Ishikawa (cell line): ENCODE measurements at regions not wholly inside any gene's neighbourhood (a gene's known extent, or its start where the extent isn't known, plus 50 kb on each side); places are given as distances from the start of the nearest gene placed in this dataset.

ENCODE experiments used
- CEBPB ChIP-seq: IDR thresholded peaks from 2 replicates; pipeline ENCODE4 v1.6.1; 2012
- CREB1 ChIP-seq: IDR thresholded peaks from 2 replicates; pipeline ENCODE4 v1.6.1; 2012; ENCODE audit warnings: low read depth
- EGR1 ChIP-seq: IDR thresholded peaks from 2 replicates; pipeline ENCODE4 v1.6.1; 2012
- EP300 ChIP-seq: IDR thresholded peaks from 2 replicates; pipeline ENCODE4 v1.6.1; 2012; ENCODE audit warnings: borderline replicate concordance
- FOXM1 ChIP-seq: IDR thresholded peaks from 2 replicates; pipeline ENCODE4 v1.6.1; 2012; ENCODE audit warnings: low read depth, borderline replicate concordance
- MAX ChIP-seq: IDR thresholded peaks from 2 replicates; pipeline ENCODE4 v1.6.1; 2012
- NFIC ChIP-seq: IDR thresholded peaks from 2 replicates; pipeline ENCODE4 v1.6.1; 2012
- RAD21 ChIP-seq: IDR thresholded peaks from 2 replicates; pipeline ENCODE4 v1.6.1; 2012; ENCODE audit warnings: low read depth
- REST ChIP-seq: IDR thresholded peaks from 2 replicates; pipeline ENCODE4 v1.6.1; 2012; ENCODE audit warnings: low read depth, mild to moderate bottlenecking
- TAF1 ChIP-seq: IDR thresholded peaks from 2 replicates; pipeline ENCODE4 v1.6.1; 2012; ENCODE audit warnings: low read depth, mild to moderate bottlenecking
- TCF12 ChIP-seq: IDR thresholded peaks from 2 replicates; pipeline ENCODE4 v1.6.1; 2012; ENCODE audit warnings: low read depth
- TEAD4 ChIP-seq: IDR thresholded peaks from 2 replicates; pipeline ENCODE4 v1.6.1; 2012
- USF1 ChIP-seq: IDR thresholded peaks from 2 replicates; pipeline ENCODE4 v1.6.1; 2012
- YY1 ChIP-seq: IDR thresholded peaks from 2 replicates; pipeline ENCODE4 v1.6.1; 2012; ENCODE audit warnings: low read depth
- ZBTB7A ChIP-seq: IDR thresholded peaks from 2 replicates; pipeline ENCODE4 v1.6.1; 2012; ENCODE audit warnings: low read depth

GRCh38 chr2:47721296-47721695 lies 61.6 kb upstream of the MSH6 start:
- TF ChIP-seq REST (no peak), NFIC (no peak), TAF1 (no peak)

GRCh38 chr2:47720559-47720958 lies 62.4 kb upstream of the MSH6 start:
- TF ChIP-seq NFIC (no peak), EGR1 (no peak), TEAD4 (no peak), CREB1 (no peak), FOXM1 (no peak), CEBPB (no peak), YY1 (no peak), USF1 (no peak), RAD21 (no peak)

- TF ChIP-seq CREB1 (no peak), EP300 (no peak), FOXM1 (no peak)
Observed at GRCh38 chr2:47720036-47720435, 62.9 kb upstream of the MSH6 start.

- no peak for TF ChIP-seq USF1
- no peak for TF ChIP-seq TCF12
- TF ChIP-seq REST, result no peak
- TF ChIP-seq FOXM1, result no peak
- TF ChIP-seq CEBPB, result no peak
- TF ChIP-seq CREB1, result no peak
- no peak for TF ChIP-seq MAX
- no peak for TF ChIP-seq YY1
- TF ChIP-seq ZBTB7A, result no peak
- no peak for TF ChIP-seq TAF1
- no peak for TF ChIP-seq NFIC
- no peak for TF ChIP-seq RAD21
- no peak for TF ChIP-seq TEAD4
- TF ChIP-seq EP300, result no peak
Observed at GRCh38 chr2:47719099-47719498, 63.8 kb upstream of the MSH6 start.

- TF ChIP-seq FOXM1, result no peak
- no peak for TF ChIP-seq CEBPB
- no peak for TF ChIP-seq CREB1
- TF ChIP-seq MAX, result no peak
- TF ChIP-seq EGR1, result no peak
- no peak for TF ChIP-seq TEAD4
- no peak for TF ChIP-seq ZBTB7A
- no peak for TF ChIP-seq NFIC
- no peak for TF ChIP-seq RAD21
- TF ChIP-seq TCF12, result no peak
Observed at GRCh38 chr2:47715552-47715951, 67.4 kb upstream of the MSH6 start.

GRCh38 chr2:47708801-47709499 lies 74.0 kb upstream of the MSH6 start:
- TF ChIP-seq TAF1 (no peak), ZBTB7A (no peak), EGR1 (no peak), TCF12 (no peak), CEBPB (no peak), TEAD4 (no peak), REST (no peak), USF1 (no peak), FOXM1 (no peak), YY1 (no peak), EP300 (no peak), MAX (no peak), NFIC (no peak)
